Ovary (tissue), 3 donors: ENCODE measurements at regions not wholly inside any gene's neighbourhood (a gene's known extent, or its start where the extent isn't known, plus 50 kb on each side); places are given as distances from the start of the nearest gene placed in this dataset.

Experiments used
- EP300 ChIP-seq: sonication (generic); formaldehyde crosslinking; IDR thresholded peaks from one replicate; pipeline ENCODE4 v1.6.1; 2017; ENCODE audit warnings: antibody characterized with exemption
- POLR2A ChIP-seq: fragments of 450-650 bp; IDR thresholded peaks from one replicate; pipeline ENCODE4 v1.6.1; 2017; ENCODE audit warnings: antibody characterized with exemption, mild to moderate bottlenecking, moderate library complexity
- TF ChIP-seq, protein P1 (sequence below), 3 donors: fragments of 450-650 bp in 2 of 3; fragments of 200-600 bp in 1 of 3; IDR thresholded peaks; one replicate each; pipeline versions ENCODE4 v1.5.1 to v1.8.0; 2016 to 2022; ENCODE audit warnings: antibody characterized with exemption in 3 of 3, mild to moderate bottlenecking in 1 of 3
- donor health status: DM: no; HTN: no; CAD: no.

DNA sequence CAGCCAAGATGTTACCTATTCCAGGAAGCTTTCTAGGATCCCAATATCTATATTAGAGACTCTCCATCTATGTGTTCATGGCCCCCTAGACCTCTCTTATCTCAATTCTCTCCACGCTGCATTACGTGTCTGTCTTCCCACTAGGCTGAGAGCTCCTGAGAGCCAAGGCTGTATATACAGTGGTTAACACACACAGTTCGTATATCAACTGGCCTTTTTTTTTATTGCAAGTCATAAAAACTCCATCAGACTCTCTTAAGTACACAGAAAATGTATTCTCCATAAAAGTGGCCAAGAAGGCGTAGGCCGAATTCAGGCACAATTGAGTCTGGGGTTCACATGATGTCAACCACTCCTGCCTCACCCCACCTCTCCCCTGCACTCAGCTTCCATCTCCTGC is 115.9 kb downstream of the TRIM29 start:
- TF ChIP-seq POLR2A (no peak), EP300 (no peak)
- TF ChIP-seq, protein P1, sequence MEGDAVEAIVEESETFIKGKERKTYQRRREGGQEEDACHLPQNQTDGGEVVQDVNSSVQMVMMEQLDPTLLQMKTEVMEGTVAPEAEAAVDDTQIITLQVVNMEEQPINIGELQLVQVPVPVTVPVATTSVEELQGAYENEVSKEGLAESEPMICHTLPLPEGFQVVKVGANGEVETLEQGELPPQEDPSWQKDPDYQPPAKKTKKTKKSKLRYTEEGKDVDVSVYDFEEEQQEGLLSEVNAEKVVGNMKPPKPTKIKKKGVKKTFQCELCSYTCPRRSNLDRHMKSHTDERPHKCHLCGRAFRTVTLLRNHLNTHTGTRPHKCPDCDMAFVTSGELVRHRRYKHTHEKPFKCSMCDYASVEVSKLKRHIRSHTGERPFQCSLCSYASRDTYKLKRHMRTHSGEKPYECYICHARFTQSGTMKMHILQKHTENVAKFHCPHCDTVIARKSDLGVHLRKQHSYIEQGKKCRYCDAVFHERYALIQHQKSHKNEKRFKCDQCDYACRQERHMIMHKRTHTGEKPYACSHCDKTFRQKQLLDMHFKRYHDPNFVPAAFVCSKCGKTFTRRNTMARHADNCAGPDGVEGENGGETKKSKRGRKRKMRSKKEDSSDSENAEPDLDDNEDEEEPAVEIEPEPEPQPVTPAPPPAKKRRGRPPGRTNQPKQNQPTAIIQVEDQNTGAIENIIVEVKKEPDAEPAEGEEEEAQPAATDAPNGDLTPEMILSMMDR (IDR thresholded peaks at IDR 0.05): no peak
